ENCODE measurements at regions not wholly inside any gene's neighbourhood (a gene's known extent, or its start where the extent isn't known, plus 50 kb on each side); places are given as distances from the start of the nearest gene placed in this dataset.

DNA sequence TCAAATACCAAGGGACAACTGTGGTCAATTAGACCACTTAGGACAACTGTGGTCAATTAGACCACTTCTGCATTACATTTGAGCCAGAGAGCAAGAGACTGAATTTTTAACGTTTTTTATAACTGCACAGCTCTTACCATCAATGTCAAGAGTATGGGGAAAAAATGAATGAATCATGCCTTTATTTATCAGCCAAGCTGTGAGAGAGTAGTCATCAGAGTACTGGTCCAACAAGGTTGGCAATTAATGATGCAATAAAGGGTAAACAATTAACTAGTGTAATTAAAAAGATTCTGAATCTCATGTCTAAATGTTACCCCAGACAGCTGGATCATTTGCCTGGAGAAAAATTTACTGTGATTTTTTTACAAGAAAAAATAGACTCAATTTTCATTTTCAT lies 381.1 kb downstream of the LIG4 start:
- Histone ChIP-seq H2AFZ (ENCODE audit: low read length) (no peak overlapping the region), H3K27me3 (ENCODE audit: insufficient read depth, low read length) (no peaks in the 10 kb centered on the region), H3K4ac (ENCODE audit: low read depth, low read length) (no peak overlapping the region), H2BK5ac (ENCODE audit: insufficient read length, low read length) (no peak overlapping the region), H3K14ac (ENCODE audit: insufficient read depth, low read length) (no peak overlapping the region), H3K9me3 (ENCODE audit: control insufficient read depth, low read depth, low read length) (no peaks in the 10 kb centered on the region), H4K91ac (ENCODE audit: insufficient read length, low read depth, low read length) (no peak overlapping the region), H4K8ac (replicated peaks; ENCODE audit: insufficient read length, low read depth, low read length) (no peak overlapping the region), H3K79me2 (ENCODE audit: insufficient read depth, low read length) (peaks cover 2% of the 10 kb centered on the region; the same call in 1 of the 2 replicates), H3K23ac (ENCODE audit: insufficient read length, low read depth, low read length) (peak overlapping the region; percentile 12), H3K27ac (ENCODE audit: insufficient read length, low read depth, low read length) (no peak overlapping the region), H2AK5ac (ENCODE audit: insufficient read length, low read length) (no peak overlapping the region), H3T11ph (ENCODE audit: low read length) (no peak overlapping the region), H4K20me1 (ENCODE audit: control insufficient read depth, insufficient read depth, insufficient read length) (no peaks in the 10 kb centered on the region), H3K9ac (ENCODE audit: extremely low read depth, insufficient read length, low read length) (no peak overlapping the region), H3K4me2 (ENCODE audit: insufficient read depth, insufficient read length, low read length) (no peak overlapping the region), H3K79me1 (ENCODE audit: insufficient read depth, low read depth, low read length, poor library complexity, severe bottlenecking) (no peaks in the 10 kb centered on the region), H3K23me2 (ENCODE audit: insufficient read length, low read depth, low read length, poor library complexity, severe bottlenecking) (no peaks in the 10 kb centered on the region), H2BK12ac (ENCODE audit: insufficient read length, low read depth, low read length) (no peak overlapping the region), H3K56ac (ENCODE audit: insufficient read length, low read depth, low read length) (no peak overlapping the region), H2BK20ac (ENCODE audit: low read depth, low read length, poor library complexity, severe bottlenecking) (no peak overlapping the region), H2BK15ac (ENCODE audit: low read depth, low read length) (no peak overlapping the region), H3K4me1 (ENCODE audit: insufficient read depth, low read length) (peaks cover 6% of the 10 kb centered on the region; the same call in 1 of the 2 replicates), H4K5ac (ENCODE audit: insufficient read length, low read depth, low read length) (no peak overlapping the region), H3K18ac (ENCODE audit: insufficient read length, low read depth, low read length) (no peak overlapping the region), H2BK120ac (ENCODE audit: low read depth, low read length, poor library complexity, severe bottlenecking) (no peak overlapping the region)
- DNase-seq = no peak
- Mint-ChIP-seq H3K4me3 (no peak overlapping the region), H3K9me3 (no peaks in the 10 kb centered on the region), H3K27me3 (ENCODE audit: low read depth) (no peaks in the 10 kb centered on the region), H3K36me3 (ENCODE audit: insufficient read depth in 1 of 3, low read depth in 3 of 3) (no peaks in the 10 kb centered on the region), H3K4me1 (peaks cover 39 to 44% of the 10 kb centered on the region in 2 experiments), H3K27ac (no peak overlapping the region)
- TF ChIP-seq, protein P1, sequence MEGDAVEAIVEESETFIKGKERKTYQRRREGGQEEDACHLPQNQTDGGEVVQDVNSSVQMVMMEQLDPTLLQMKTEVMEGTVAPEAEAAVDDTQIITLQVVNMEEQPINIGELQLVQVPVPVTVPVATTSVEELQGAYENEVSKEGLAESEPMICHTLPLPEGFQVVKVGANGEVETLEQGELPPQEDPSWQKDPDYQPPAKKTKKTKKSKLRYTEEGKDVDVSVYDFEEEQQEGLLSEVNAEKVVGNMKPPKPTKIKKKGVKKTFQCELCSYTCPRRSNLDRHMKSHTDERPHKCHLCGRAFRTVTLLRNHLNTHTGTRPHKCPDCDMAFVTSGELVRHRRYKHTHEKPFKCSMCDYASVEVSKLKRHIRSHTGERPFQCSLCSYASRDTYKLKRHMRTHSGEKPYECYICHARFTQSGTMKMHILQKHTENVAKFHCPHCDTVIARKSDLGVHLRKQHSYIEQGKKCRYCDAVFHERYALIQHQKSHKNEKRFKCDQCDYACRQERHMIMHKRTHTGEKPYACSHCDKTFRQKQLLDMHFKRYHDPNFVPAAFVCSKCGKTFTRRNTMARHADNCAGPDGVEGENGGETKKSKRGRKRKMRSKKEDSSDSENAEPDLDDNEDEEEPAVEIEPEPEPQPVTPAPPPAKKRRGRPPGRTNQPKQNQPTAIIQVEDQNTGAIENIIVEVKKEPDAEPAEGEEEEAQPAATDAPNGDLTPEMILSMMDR (conservative IDR thresholded peaks at IDR 0.05) = no peak
- no CpG with 5 or more reads among the region's 1 CpG for WGBS (ENCODE audit: extremely low coverage, insufficient read length, low lambda C conversion rate)

Measured in H9 (cell line).